OCI-LY7 (cell line): ENCODE measurements at regions not wholly inside any gene's neighbourhood (a gene's known extent, or its start where the extent isn't known, plus 50 kb on each side); places are given as distances from the start of the nearest gene placed in this dataset.

Source experiments
- BruUV-seq: library from RNA; stranded (reverse); fragments of 400-500 nt; replicated peaks from 2 replicates; lab custom pipeline; 2021; lab: Mats Ljungman, UMichigan
- CTCF ChIA-PET: fragments of 300-600 bp; sonication (Branson Sonifier 250); formaldehyde crosslinking; loops from one replicate; lab custom pipeline; 2022; ENCODE audit warnings: antibody characterized with exemption; ENCODE audit not compliant: unreplicated experiment; lab: Charles Lee
- POLR2A ChIA-PET: fragments of 300-600 bp; sonication (Branson Sonifier 250); formaldehyde crosslinking; loops from one replicate; lab custom pipeline; 2022; ENCODE audit warnings: antibody characterized with exemption; lab: Charles Lee
- DNase-seq: peaks from one replicate; pipeline ENCODE4 v3.0.0-alpha.2; 2015; ENCODE audit warnings: low spot score
- H2AFZ ChIP-seq: fragments of 200-600 bp; sonication (generic), shearing (Covaris generic); 2 replicates; pipeline ENCODE4 v1.6.1; 2014; ENCODE audit warnings: mild to moderate bottlenecking, antibody characterized with exemption, low read length, moderate library complexity
- H3K27ac ChIP-seq: fragments of 200-600 bp; sonication (generic); 2 replicates; pipeline ENCODE4 v1.5.1; 2014; ENCODE audit warnings: mixed run types, low read depth, mild to moderate bottlenecking, moderate library complexity, low read length, inconsistent platforms; ENCODE audit not compliant: poor library complexity, severe bottlenecking
- H3K36me3 ChIP-seq: fragments of 200-600 bp; sonication (generic); 2 replicates; pipeline ENCODE4 v1.6.1; 2014; ENCODE audit warnings: mild to moderate bottlenecking, antibody characterized with exemption, low read length, moderate library complexity, mixed read lengths; ENCODE audit not compliant: insufficient read depth
- H3K4me1 ChIP-seq: fragments of 200-600 bp; sonication (generic); 2 replicates; pipeline ENCODE4 v1.5.1; 2014; ENCODE audit warnings: mild to moderate bottlenecking, low read length; ENCODE audit not compliant: insufficient read depth, poor library complexity, severe bottlenecking
- H3K4me2 ChIP-seq: fragments of 200-600 bp; sonication (generic); 2 replicates; pipeline ENCODE4 v1.6.1; 2014; ENCODE audit warnings: mild to moderate bottlenecking, low read length
- H3K4me3 ChIP-seq: fragments of 200-600 bp; sonication (generic); 2 replicates; pipeline ENCODE4 v1.5.1; 2014; ENCODE audit warnings: mild to moderate bottlenecking, low read depth, low read length; ENCODE audit not compliant: poor library complexity, severe bottlenecking
- H3K79me2 ChIP-seq: fragments of 200-600 bp; sonication (generic); 2 replicates; pipeline ENCODE4 v1.6.1; 2016; ENCODE audit warnings: low read depth, mild to moderate bottlenecking, low read length, moderate library complexity, mixed read lengths; ENCODE audit not compliant: insufficient read depth
- H3K9me2 ChIP-seq: fragments of 200-600 bp; sonication (generic); 2 replicates; pipeline ENCODE4 v1.6.1; 2016; ENCODE audit warnings: mild to moderate bottlenecking, low read length, mixed read lengths; ENCODE audit not compliant: insufficient read depth
- H3K9me3 ChIP-seq: fragments of 200-600 bp; sonication (generic); 2 replicates; pipeline ENCODE4 v1.6.1; 2014; ENCODE audit warnings: mild to moderate bottlenecking, mixed run types, low read length, mixed read lengths
- H4K20me1 ChIP-seq: fragments of 200-600 bp; sonication (generic); 2 replicates; pipeline ENCODE4 v1.6.1; 2014; ENCODE audit warnings: mild to moderate bottlenecking, antibody characterized with exemption, low read length, moderate library complexity, mixed read lengths; ENCODE audit not compliant: insufficient read depth
- EZH2phosphoT487 ChIP-seq: fragments of 200-600 bp; sonication (generic); IDR thresholded peaks from 2 replicates; pipeline ENCODE4 v1.6.1; 2018; ENCODE audit warnings: low read depth, borderline replicate concordance, mild to moderate bottlenecking, mixed run types, antibody characterized with exemption, low read length, moderate library complexity, mixed read lengths
- intact Hi-C: fragments of 100-400 bp; cut with micrococcal nuclease; formaldehyde crosslinking; loops from one replicate; pipeline ENCODE4 v1.10.0; 2022; ENCODE audit not compliant: unreplicated experiment
- TF ChIP-seq, protein P1 (sequence below): fragments of 200-600 bp; sonication (generic); conservative IDR thresholded peaks from 2 replicates; pipeline ENCODE4 v1.5.1; 2014; ENCODE audit warnings: mild to moderate bottlenecking, antibody characterized with exemption, low read length, moderate library complexity, mixed read lengths

DNA sequence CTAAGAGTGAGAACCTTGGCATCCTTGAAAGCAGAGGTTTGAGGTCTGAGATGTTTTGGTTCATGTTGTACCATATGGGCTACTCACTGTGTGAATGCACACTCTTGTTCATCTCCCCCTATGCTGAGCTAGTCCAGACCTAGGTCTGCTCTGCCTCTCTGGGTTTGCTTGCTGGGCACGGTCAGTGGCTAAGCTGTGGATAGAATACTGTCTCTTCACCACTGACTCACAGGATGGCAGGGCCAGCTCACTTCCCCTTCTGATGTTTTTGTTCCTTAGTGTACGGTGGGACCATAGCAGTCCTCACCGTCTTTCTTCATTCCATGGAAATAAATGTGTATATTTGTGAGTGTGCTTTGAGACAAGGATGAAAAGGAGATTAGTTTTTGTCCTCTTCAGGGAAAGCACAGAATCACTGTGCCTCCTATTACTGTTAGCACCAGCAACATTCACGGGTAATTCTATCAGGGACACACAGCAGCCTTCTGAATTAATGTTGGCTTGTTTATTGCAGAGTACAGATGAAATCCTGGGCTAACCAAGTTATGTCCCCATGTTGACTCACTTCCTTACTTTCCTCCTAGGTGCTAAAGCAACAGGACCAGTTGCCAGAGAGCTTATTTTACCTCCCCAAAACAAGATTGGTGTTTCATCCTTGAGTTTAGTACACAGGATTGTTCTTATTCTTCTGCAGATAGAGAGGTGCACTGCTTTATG, 56.9 kb upstream of the IVNS1ABP start:
- Histone ChIP-seq H3K36me3 (no peaks in the 10 kb centered on the region), H3K27ac (no peak overlapping the region), H3K4me1 (no peaks in the 10 kb centered on the region), H3K9me2 (no peaks in the 10 kb centered on the region), H3K9me3 (no peaks in the 10 kb centered on the region), H3K79me2 (no peaks in the 10 kb centered on the region), H3K4me2 (no peak overlapping the region), H4K20me1 (no peaks in the 10 kb centered on the region), H3K4me3 (no peak overlapping the region), H2AFZ (no peak overlapping the region)
- POLR2A ChIA-PET = no interaction called here
- intact Hi-C loops = no loop called here
- CTCF ChIA-PET = no interaction called here
- no peak for DNase-seq
- TF ChIP-seq, protein P1, sequence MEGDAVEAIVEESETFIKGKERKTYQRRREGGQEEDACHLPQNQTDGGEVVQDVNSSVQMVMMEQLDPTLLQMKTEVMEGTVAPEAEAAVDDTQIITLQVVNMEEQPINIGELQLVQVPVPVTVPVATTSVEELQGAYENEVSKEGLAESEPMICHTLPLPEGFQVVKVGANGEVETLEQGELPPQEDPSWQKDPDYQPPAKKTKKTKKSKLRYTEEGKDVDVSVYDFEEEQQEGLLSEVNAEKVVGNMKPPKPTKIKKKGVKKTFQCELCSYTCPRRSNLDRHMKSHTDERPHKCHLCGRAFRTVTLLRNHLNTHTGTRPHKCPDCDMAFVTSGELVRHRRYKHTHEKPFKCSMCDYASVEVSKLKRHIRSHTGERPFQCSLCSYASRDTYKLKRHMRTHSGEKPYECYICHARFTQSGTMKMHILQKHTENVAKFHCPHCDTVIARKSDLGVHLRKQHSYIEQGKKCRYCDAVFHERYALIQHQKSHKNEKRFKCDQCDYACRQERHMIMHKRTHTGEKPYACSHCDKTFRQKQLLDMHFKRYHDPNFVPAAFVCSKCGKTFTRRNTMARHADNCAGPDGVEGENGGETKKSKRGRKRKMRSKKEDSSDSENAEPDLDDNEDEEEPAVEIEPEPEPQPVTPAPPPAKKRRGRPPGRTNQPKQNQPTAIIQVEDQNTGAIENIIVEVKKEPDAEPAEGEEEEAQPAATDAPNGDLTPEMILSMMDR = no peak
- no peak for TF ChIP-seq EZH2phosphoT487
- no TSS peak for BruUV-seq

DNA sequence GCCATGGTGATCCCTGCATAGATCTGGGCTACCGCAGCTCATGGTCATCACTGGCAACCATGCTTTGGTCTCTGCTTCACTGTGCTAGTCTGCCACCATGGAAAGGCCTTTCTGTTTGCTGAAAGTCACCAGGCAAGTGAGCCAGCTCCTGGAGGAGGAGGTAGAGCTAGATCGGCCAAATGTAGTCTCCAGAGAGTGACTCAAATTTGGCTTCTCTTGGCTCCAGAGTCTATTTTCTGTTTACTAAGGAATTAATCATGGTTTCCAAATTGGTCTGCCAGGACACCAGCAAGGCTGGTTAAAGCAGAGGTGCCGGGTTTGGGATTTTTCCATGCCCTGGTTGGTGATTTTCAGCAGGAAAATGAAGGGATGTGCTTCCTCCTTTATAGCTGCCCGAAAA, 52.7 kb upstream of the IVNS1ABP start:
- POLR2A ChIA-PET = no interaction called here
- no peak for DNase-seq
- intact Hi-C loops = no loop called here
- H3K27ac ChIP-seq = no peak overlapping the region
- H3K4me2 ChIP-seq = no peak overlapping the region
- H3K36me3 ChIP-seq = no peaks in the 10 kb centered on the region
- H2AFZ ChIP-seq = no peak overlapping the region
- no peaks in the 10 kb centered on the region for H3K9me2 ChIP-seq
- H3K4me1 ChIP-seq = no peaks in the 10 kb centered on the region
- BruUV-seq = no TSS peak
- no peak for TF ChIP-seq EZH2phosphoT487
- TF ChIP-seq, protein P1 = no peak
- CTCF ChIA-PET = no interaction called here
- no peak overlapping the region for H3K4me3 ChIP-seq
- H3K9me3 ChIP-seq = no peaks in the 10 kb centered on the region
- H4K20me1 ChIP-seq = no peaks in the 10 kb centered on the region
- no peaks in the 10 kb centered on the region for H3K79me2 ChIP-seq

DNA sequence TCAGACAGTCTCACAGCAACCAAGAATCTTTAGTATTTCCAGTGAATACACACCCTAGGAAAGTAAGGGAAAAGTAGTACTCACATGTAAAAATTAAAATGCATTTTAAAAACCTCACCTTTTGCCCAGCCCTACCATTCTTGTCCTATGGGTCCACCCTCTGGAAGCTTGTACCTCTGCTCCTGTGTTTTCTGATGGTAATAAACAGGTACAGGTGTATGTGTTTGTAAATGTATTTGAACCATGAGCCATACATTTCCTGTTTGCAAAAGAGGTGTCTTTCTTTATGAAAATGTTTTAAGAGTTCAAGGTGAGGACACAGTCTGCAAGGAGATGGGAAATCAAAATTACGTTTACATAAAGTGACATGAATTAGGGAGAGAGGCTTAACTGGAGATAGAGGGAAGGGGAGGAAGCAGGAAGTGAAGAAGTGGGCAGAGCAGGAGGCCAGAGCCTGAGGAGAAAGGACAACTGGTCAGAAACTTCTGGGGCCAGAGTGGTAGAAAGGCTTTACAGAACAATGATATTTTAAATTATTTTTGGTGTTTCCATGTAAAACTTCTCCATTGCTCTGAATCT, 52.0 kb upstream of the IVNS1ABP start:
- Histone ChIP-seq H2AFZ (no peak overlapping the region), H3K36me3 (no peaks in the 10 kb centered on the region), H3K4me3 (no peak overlapping the region), H3K4me2 (no peak overlapping the region), H3K4me1 (no peaks in the 10 kb centered on the region), H3K9me3 (no peaks in the 10 kb centered on the region), H3K27ac (no peak overlapping the region), H3K79me2 (no peaks in the 10 kb centered on the region), H3K9me2 (no peaks in the 10 kb centered on the region), H4K20me1 (no peaks in the 10 kb centered on the region)
- CTCF ChIA-PET = no interaction called here
- intact Hi-C loops = no loop called here
- no TSS peak for BruUV-seq
- POLR2A ChIA-PET = no interaction called here
- TF ChIP-seq, protein P1 = no peak
- no peak for TF ChIP-seq EZH2phosphoT487
- no peak for DNase-seq
